ENCODE measurements at regions not wholly inside any gene's neighbourhood (a gene's known extent, or its start where the extent isn't known, plus 50 kb on each side); places are given as distances from the start of the nearest gene placed in this dataset.

DNA sequence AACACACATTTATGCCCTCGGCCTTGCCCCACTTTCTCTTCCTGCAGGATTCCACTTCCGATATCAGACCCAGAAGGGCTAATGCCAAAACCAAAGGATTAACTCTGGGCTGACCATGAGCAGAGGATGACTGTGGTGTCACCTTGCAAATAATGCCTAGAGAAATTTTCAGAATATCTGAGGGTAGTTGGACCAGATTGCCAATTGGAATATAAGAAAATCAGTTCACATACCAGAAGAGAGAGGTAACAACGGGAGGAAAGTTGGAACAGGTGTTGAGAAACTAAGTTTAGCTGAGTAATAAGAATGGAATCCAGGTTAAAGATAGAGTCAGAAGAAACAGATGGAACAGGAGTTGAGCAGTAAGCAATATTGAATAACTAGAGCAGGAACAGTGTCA is 232.7 kb upstream of the UBE2E3 start:
- H3K4me3 ChIP-seq (ENCODE audit: low read length) = no peak overlapping the region
- no peak overlapping the region for H2AFZ ChIP-seq (ENCODE audit: low read length)
- TF ChIP-seq, protein P1, sequence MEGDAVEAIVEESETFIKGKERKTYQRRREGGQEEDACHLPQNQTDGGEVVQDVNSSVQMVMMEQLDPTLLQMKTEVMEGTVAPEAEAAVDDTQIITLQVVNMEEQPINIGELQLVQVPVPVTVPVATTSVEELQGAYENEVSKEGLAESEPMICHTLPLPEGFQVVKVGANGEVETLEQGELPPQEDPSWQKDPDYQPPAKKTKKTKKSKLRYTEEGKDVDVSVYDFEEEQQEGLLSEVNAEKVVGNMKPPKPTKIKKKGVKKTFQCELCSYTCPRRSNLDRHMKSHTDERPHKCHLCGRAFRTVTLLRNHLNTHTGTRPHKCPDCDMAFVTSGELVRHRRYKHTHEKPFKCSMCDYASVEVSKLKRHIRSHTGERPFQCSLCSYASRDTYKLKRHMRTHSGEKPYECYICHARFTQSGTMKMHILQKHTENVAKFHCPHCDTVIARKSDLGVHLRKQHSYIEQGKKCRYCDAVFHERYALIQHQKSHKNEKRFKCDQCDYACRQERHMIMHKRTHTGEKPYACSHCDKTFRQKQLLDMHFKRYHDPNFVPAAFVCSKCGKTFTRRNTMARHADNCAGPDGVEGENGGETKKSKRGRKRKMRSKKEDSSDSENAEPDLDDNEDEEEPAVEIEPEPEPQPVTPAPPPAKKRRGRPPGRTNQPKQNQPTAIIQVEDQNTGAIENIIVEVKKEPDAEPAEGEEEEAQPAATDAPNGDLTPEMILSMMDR (IDR thresholded peaks at IDR 0.05; ENCODE audit: low read length) = no peak
- TF ChIP-seq EZH2 (optimal IDR thresholded peaks at IDR 0.05; ENCODE audit: low read depth, low read length) = no peak
- no peak for TF ChIP-seq EZH2phosphoT487 (IDR thresholded peaks at IDR 0.05; ENCODE audit: low read length)
- no peak for DNase-seq
- no peak overlapping the region for H3K4me2 ChIP-seq (ENCODE audit: low read depth, low read length)
- H3K4me1 ChIP-seq (ENCODE audit: low read length) = no peaks in the 10 kb centered on the region
- H3K79me2 ChIP-seq (ENCODE audit: low read length) = no peaks in the 10 kb centered on the region
- H3K9me3 ChIP-seq (replicated peaks; ENCODE audit: insufficient read depth, low read length) = no peaks in the 10 kb centered on the region
- H4K20me1 ChIP-seq (ENCODE audit: insufficient read depth, low read length) = no peaks in the 10 kb centered on the region
- no peak overlapping the region for H3K9ac ChIP-seq (ENCODE audit: low read length)
- no peaks in the 10 kb centered on the region for H3K27me3 ChIP-seq (replicated peaks; ENCODE audit: insufficient read depth, low read length)
- no peaks in the 10 kb centered on the region for H3K36me3 ChIP-seq (replicated peaks; ENCODE audit: insufficient read depth, low read length)
- no peaks in the 10 kb centered on the region for H3F3A ChIP-seq (ENCODE audit: insufficient read depth, low read length)
- H3K27ac ChIP-seq (ENCODE audit: low read length) = no peak overlapping the region
- no peaks in the 10 kb centered on the region for H3K9me2 ChIP-seq (replicated peaks; ENCODE audit: insufficient read depth, low read length)

DNA sequence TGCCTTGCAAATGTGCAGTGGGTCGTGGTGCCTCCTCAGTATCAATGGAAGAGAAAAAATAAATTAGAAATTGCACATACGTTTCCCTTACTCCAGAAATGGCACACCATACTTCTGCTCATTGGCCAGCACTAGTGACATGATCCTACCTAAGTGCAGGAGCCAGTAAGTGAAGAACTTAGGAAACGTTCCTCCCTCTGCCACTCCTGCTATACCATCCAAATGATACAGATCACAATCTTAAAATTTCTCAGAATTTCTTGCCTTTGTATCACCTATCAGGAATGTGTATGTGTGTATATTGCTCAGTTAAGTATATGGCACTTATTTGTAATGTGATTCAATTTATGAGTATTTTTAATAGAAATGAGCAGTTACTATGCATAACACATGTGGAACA is 237.0 kb upstream of the UBE2E3 start:
- Histone ChIP-seq H3K36me3 (replicated peaks; ENCODE audit: insufficient read depth, low read length) (no peaks in the 10 kb centered on the region), H3K9me2 (replicated peaks; ENCODE audit: insufficient read depth, low read length) (no peaks in the 10 kb centered on the region), H4K20me1 (ENCODE audit: insufficient read depth, low read length) (no peaks in the 10 kb centered on the region), H2AFZ (ENCODE audit: low read length) (no peak overlapping the region), H3K79me2 (ENCODE audit: low read length) (no peaks in the 10 kb centered on the region), H3K4me2 (ENCODE audit: low read depth, low read length) (no peak overlapping the region), H3F3A (ENCODE audit: insufficient read depth, low read length) (no peaks in the 10 kb centered on the region), H3K4me1 (ENCODE audit: low read length) (no peaks in the 10 kb centered on the region), H3K9me3 (replicated peaks; ENCODE audit: insufficient read depth, low read length) (no peaks in the 10 kb centered on the region), H3K4me3 (ENCODE audit: low read length) (no peak overlapping the region), H3K27me3 (replicated peaks; ENCODE audit: insufficient read depth, low read length) (no peaks in the 10 kb centered on the region), H3K27ac (ENCODE audit: low read length) (no peak overlapping the region), H3K9ac (ENCODE audit: low read length) (no peak overlapping the region)
- no peak for TF ChIP-seq EZH2 (optimal IDR thresholded peaks at IDR 0.05; ENCODE audit: low read depth, low read length)
- no peak for TF ChIP-seq EZH2phosphoT487 (IDR thresholded peaks at IDR 0.05; ENCODE audit: low read length)
- TF ChIP-seq, protein P1 (IDR thresholded peaks at IDR 0.05; ENCODE audit: low read length) = no peak
- DNase-seq = no peak

DNA sequence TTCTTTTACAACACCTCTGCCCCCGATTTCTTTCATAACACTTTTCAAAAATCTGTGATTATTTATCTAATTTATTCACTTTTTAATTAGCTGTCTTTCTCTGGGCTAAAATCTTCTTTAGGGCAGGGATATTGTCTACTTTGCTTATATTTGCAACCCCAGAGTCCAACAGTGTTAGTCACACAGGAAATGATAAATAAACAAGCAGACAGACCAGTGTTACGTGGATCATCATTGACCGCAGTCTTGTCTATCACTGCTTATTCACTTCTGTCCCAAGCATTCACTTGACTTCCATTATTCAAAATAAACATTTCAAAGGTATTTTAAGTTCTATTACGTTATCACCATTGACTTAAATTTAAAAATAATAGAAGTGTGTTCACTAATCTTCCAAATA is 237.6 kb upstream of the UBE2E3 start:
- no peak overlapping the region for H3K27ac ChIP-seq (ENCODE audit: low read length)
- H3K9me3 ChIP-seq (replicated peaks; ENCODE audit: insufficient read depth, low read length) = no peaks in the 10 kb centered on the region
- DNase-seq = no peak
- H4K20me1 ChIP-seq (ENCODE audit: insufficient read depth, low read length) = no peaks in the 10 kb centered on the region
- no peak overlapping the region for H3K9ac ChIP-seq (ENCODE audit: low read length)
- no peaks in the 10 kb centered on the region for H3K36me3 ChIP-seq (replicated peaks; ENCODE audit: insufficient read depth, low read length)
- H3F3A ChIP-seq (ENCODE audit: insufficient read depth, low read length) = no peaks in the 10 kb centered on the region
- H3K4me3 ChIP-seq (ENCODE audit: low read length) = no peak overlapping the region
- H2AFZ ChIP-seq (ENCODE audit: low read length) = no peak overlapping the region
- H3K4me2 ChIP-seq (ENCODE audit: low read depth, low read length) = no peak overlapping the region
- no peaks in the 10 kb centered on the region for H3K27me3 ChIP-seq (replicated peaks; ENCODE audit: insufficient read depth, low read length)
- H3K4me1 ChIP-seq (ENCODE audit: low read length) = no peaks in the 10 kb centered on the region
- H3K79me2 ChIP-seq (ENCODE audit: low read length) = no peaks in the 10 kb centered on the region
- TF ChIP-seq, protein P1 (IDR thresholded peaks at IDR 0.05; ENCODE audit: low read length) = no peak
- no peak for TF ChIP-seq EZH2 (optimal IDR thresholded peaks at IDR 0.05; ENCODE audit: low read depth, low read length)
- TF ChIP-seq EZH2phosphoT487 (IDR thresholded peaks at IDR 0.05; ENCODE audit: low read length) = no peak
- H3K9me2 ChIP-seq (replicated peaks; ENCODE audit: insufficient read depth, low read length) = no peaks in the 10 kb centered on the region
